ENCODE measurements at regions not wholly inside any gene's neighbourhood (a gene's known extent, or its start where the extent isn't known, plus 50 kb on each side); places are given as distances from the start of the nearest gene placed in this dataset.

- TF ChIP-seq CTCF (IDR thresholded peaks at IDR 0.05; ENCODE audit: low read depth, low read length) (no peak), EZH2phosphoT487 (IDR thresholded peaks at IDR 0.05; ENCODE audit: low read depth) (no peak)
These were observed 308.2 kb upstream of the EMCN start for GRCh38 chr4:100826067-100826466.
